Stimulated activated CD4-positive, alpha-beta T cell treated with anti-CD3 and anti-CD28 coated beads, Interleukin-1b, Interleukin-23, amount 100 ng/mL, for 48 hours (primary cell): ENCODE measurements at regions not wholly inside any gene's neighbourhood (a gene's known extent, or its start where the extent isn't known, plus 50 kb on each side); places are given as distances from the start of the nearest gene placed in this dataset.
"Not testable (repeated sequence)": the region's sequence is repeated elsewhere in the genome, so short reads cannot be mapped to it uniquely, and the experiment has no call there.

Source experiments
- DNase-seq: peaks from one replicate; pipeline ENCODE4 v3.0.0-alpha.2; 2020

GRCh38 chr9:2356041-2356790 lies 265.4 kb upstream of the VLDLR start:
- no peak for DNase-seq

GRCh38 chr9:2359891-2360471 lies 261.6 kb upstream of the VLDLR start:
- no peak for DNase-seq

DNA sequence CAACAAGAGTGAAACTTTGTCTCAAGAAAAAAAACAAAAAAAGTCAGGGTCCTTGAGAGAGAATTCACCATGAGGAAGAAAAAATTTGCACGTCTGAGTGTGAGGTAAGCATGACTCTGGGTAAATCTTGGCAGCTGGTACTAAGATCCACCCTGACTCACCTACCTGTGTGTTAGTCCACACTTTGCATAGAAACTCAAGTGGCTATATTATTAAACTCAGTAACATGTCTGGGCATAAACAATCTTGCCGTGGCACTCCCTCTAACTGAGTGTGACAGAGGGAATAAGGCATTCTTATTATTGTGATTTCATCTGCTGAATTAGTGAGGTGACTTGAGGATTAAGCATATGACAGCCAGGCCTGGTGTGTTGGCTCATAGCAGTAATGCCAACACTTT lies 259.4 kb upstream of the VLDLR start:
- DNase-seq: no peak

DNA sequence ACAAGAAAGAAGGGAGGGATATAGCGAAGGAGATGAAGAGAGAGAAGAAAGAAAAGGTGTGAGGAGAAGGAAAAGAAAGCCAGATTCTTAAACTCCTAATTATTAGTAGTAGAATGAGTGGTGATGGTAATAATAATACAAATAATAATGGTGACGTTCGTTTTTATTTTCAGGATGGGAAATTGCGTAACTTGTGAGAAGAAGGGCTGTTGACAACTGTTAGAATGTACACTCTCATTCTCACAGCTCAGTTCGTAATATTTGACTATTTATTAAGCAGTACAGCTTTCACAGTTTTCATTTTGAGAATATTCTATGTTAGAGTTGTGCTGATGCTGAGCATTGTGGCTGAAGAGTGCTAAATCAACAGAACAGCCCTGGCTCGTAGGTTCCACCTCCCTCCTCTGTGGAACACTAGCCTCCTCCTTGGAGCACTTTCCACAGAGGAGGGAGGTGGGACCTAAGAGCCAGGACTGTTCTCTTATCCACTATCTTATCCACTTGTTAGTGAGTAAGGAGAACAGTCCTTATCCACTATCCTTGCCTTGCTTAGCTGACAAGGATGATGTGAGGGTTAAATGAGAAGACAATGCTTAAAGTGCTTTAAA lies 258.3 kb upstream of the VLDLR start:
- no peak for DNase-seq

DNA sequence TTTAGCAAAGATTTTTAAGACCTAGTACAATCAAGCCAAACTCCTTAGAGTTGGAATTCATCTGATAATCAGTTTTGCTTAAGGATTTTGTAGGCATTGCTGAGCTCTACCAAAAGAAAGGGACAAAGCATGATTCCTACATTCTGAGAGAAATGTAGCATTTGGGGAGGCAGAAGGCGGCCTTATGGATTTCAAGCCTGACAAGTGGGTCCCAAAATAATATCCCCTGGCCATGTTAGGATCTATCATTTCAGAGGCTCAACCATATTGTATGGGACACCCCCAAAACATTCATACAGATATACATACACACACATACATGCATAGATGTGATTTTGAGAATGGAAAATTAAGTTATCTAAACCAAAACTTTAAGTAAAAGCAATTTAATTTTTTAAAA lies 257.8 kb upstream of the VLDLR start:
- DNase-seq: no peak

GRCh38 chr9:2367970-2368369 lies 253.6 kb upstream of the VLDLR start:
- DNase-seq: no peak

GRCh38 chr9:2373648-2374047 lies 247.9 kb upstream of the VLDLR start:
- no peak for DNase-seq

DNA sequence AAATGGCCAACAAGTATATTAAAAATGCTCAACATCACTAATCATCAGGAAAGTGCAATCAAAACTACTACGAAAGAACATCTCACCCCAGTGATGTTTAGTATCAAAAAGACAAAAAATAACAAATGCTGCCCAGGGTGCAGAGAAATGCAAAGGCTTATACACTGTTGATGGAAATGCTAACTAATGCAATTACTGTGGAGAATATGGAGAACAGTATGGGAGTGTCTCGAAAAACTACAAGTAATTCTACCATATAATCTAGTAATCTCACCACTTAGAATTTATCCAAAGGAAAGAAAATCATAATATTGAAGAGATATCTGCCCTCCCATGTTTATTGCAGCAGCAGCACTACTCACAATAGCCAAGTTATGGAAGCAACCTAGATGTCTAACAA lies 246.5 kb upstream of the VLDLR start:
- no peak for DNase-seq

DNA sequence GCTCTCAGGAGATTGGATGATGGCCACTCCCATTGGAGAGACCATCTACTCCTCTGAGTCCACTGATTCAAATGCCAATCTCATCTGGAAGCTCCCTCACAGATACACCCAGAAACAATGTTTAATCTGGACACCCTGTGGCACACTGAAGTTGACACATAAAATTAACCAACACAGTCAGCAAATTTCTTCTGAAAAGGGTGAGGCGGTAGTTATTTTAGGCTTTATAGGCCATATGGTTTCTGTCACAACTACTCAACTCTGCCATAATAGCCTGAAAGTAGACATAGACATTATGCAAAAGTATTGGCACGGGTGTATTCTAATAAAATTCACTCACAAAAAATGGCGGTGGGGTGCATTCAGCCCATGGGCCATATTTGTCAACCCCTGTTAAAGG lies 244.5 kb upstream of the VLDLR start:
- no peak for DNase-seq

GRCh38 chr9:2377834-2378233 lies 243.8 kb upstream of the VLDLR start:
- DNase-seq: no peak

DNA sequence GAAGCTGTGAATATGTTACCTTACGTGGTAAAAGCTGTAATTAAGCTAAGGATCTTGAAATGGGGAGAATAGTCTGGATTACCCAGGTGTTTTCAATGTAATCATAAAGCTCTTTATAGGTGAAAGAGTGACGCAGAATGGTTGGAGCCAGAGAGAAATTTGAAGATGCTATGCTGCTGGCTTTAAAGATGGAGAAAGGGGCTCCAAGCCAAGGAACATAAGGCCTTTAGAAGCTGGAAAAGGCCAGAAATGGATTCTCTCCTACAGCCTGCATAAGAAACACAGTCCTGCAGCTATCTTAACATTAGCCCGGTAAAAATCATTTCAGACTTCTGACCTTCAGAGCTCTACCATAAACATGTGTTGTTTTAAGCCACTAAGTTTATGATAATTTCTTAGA lies 243.3 kb upstream of the VLDLR start:
- DNase-seq: no peak

DNA sequence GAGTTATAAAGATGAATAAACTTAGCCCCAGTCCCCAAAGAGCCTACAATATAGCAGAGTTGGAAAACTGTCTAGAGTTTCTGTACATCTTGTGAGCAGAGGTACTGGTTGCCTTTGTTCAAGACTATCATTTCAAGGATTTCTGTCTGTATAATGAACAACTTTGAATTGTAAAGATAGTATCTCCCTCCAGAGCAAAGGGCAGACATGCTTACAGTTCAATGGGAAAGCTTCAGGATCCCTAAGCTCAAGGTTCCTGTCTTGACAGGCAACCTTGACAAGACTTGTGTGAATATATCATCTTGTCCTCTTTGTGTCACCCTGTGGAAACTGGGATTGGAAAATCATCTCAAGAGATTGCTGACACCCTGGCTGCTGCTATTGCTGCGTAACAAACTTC lies 242.8 kb upstream of the VLDLR start:
- DNase-seq: no peak

DNA sequence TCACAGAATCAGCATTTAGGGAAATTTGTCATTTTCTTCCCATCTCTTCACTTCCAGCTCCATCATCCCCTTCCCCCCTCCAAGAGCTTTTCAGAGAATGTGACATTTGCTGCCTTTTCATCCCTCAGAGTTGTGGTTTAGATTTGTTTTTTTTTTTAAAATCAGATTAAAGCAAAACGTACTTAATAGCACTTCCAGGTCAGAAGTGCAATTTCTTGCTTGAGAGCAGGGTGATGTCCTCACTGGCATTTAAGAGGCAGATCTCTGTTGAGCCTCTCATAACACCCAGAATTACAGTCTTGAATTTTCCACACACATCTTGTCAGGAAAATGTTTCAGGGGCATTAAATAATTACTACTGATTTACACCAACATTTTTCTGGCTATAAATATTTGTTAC lies 236.8 kb upstream of the VLDLR start:
- DNase-seq: no peak

- DNase-seq: no peak
These were observed 235.8 kb upstream of the VLDLR start for GRCh38 chr9:2385746-2386145.

DNA sequence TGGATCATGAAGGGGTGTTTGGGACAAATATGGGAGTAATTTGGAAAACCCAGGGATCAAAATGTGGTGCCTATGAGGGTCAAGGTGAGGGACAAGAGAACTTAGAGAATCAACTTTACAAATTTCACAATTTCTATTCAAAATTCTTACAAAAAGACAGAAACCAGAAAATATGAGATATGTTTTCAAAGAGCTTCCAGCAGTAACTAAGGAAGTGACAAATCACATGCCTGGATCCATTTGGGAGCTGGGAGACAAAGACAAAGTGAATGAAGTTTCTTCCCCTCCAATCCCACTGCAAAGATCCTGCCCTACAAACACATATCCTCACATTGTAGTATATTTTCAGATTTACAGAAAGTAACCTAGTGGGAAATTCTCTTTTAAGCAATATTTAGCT lies 235.0 kb upstream of the VLDLR start:
- no peak for DNase-seq

- DNase-seq: no peak
These were observed 234.4 kb upstream of the VLDLR start for GRCh38 chr9:2387166-2387565.

- no peak for DNase-seq
These were observed 232.2 kb upstream of the VLDLR start for GRCh38 chr9:2389404-2389803.

GRCh38 chr9:2390028-2390427 lies 231.6 kb upstream of the VLDLR start:
- no peak for DNase-seq

- not testable (repeated sequence) for DNase-seq
These were observed 230.0 kb upstream of the VLDLR start for GRCh38 chr9:2391509-2392132.

GRCh38 chr9:2394087-2394741 lies 227.4 kb upstream of the VLDLR start:
- DNase-seq: not testable (repeated sequence)

DNA sequence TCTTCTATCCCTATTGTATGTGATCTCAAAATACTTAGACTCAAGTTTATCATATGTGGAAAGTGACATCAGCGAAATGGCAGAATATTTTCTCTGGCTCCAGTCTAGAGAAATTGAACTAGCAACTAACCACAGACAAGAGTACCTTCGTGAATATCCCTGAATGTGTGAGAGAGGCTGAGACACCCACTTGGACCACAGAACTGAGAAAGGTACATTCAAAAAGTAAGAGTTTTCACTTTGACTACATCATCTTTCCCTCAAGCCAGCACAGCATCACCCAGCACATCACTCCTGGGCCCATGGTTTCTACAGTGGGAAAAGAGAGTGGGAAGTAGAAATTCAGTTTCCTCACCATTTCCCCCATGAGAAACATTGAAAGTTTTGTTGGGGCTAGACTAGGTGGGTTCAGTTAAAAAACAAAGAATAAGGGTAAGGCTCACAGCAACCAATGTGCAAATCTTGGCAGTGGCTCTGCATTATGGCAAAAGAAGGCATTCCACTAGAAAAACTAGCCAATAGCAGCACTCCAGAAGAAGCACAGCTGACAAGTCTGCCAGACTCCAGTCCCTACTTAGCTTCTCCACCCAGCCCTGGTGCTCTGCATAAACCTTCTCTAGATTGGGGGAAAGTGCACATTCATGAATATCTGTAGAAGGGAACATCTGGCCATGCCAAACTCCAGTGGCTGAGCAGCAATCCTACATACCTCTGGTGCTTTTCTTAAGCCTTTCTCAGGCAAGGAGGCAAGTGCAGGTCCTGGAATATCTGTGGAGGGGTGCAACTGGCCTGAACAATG lies 225.6 kb upstream of the VLDLR start:
- DNase-seq: no peak

- DNase-seq: no peak
These were observed 224.8 kb upstream of the VLDLR start for GRCh38 chr9:2396622-2397285.
